KMS-11 (cell line): ENCODE measurements at regions not wholly inside any gene's neighbourhood (a gene's known extent, or its start where the extent isn't known, plus 50 kb on each side); places are given as distances from the start of the nearest gene placed in this dataset.

Experiments used
- H2AFZ ChIP-seq: fragments of 200-600 bp; sonication (generic); 2 replicates; pipeline ENCODE4 v1.6.1; 2016; ENCODE audit warnings: antibody characterized with exemption, mixed run types, low read depth
- H3K27ac ChIP-seq: fragments of 200-600 bp; sonication (generic); 2 replicates; pipeline ENCODE4 v1.6.1; 2016; ENCODE audit warnings: mild to moderate bottlenecking, mixed run types
- H3K27me3 ChIP-seq: fragments of 200-600 bp; sonication (generic); 2 replicates; pipeline ENCODE4 v1.6.1; 2017; ENCODE audit warnings: mild to moderate bottlenecking, low read depth, mixed run types, moderate library complexity; ENCODE audit not compliant: insufficient read depth
- H3K36me3 ChIP-seq: fragments of 200-600 bp; sonication (generic); 2 replicates; pipeline ENCODE4 v1.6.1; 2017; ENCODE audit warnings: mild to moderate bottlenecking, mixed run types; ENCODE audit not compliant: insufficient read depth
- H3K4me1 ChIP-seq: fragments of 200-600 bp; sonication (generic); 2 replicates; pipeline ENCODE4 v1.6.1; 2016; ENCODE audit warnings: mild to moderate bottlenecking, low read depth, mixed run types; ENCODE audit not compliant: poor library complexity, severe bottlenecking
- H3K4me2 ChIP-seq: fragments of 200-600 bp; sonication (generic); 2 replicates; pipeline ENCODE4 v1.7.0; 2016; ENCODE audit warnings: mild to moderate bottlenecking, mixed run types
- H3K4me3 ChIP-seq: fragments of 200-600 bp; sonication (generic); IDR thresholded peaks from 2 replicates; pipeline ENCODE4 v1.6.1; 2017; ENCODE audit warnings: low read depth, low read length, mixed read lengths; ENCODE audit not compliant: insufficient read depth
- H3K79me2 ChIP-seq: fragments of 200-600 bp; sonication (generic); 2 replicates; pipeline ENCODE4 v1.6.1; 2016; ENCODE audit warnings: low read depth, mixed run types; ENCODE audit not compliant: insufficient read depth
- H3K9ac ChIP-seq: fragments of 200-600 bp; sonication (generic); 2 replicates; pipeline ENCODE4 v1.6.1; 2016; ENCODE audit warnings: mild to moderate bottlenecking, mixed run types
- H4K20me1 ChIP-seq: fragments of 200-600 bp; sonication (generic); 2 replicates; pipeline ENCODE4 v1.6.1; 2016; ENCODE audit warnings: mild to moderate bottlenecking, mixed run types; ENCODE audit not compliant: insufficient read depth
- CTCF ChIP-seq: fragments of 200-600 bp; sonication (generic); conservative IDR thresholded peaks from 2 replicates; pipeline ENCODE4 v1.6.1; 2017; ENCODE audit warnings: low read depth, mild to moderate bottlenecking, antibody characterized with exemption, low read length, moderate library complexity, mixed read lengths

- no peak overlapping the region for H3K27ac ChIP-seq
- no peak overlapping the region for H2AFZ ChIP-seq
- H4K20me1 ChIP-seq, result no peaks in the 10 kb centered on the region
- no peak overlapping the region for H3K4me3 ChIP-seq
- no peak overlapping the region for H3K4me2 ChIP-seq
- H3K4me1 ChIP-seq, result no peaks in the 10 kb centered on the region
- TF ChIP-seq CTCF, result no peak
- no peaks in the 10 kb centered on the region for H3K79me2 ChIP-seq
- H3K36me3 ChIP-seq, result no peaks in the 10 kb centered on the region
- H3K9ac ChIP-seq, result no peak overlapping the region
- H3K27me3 ChIP-seq, result no peaks in the 10 kb centered on the region
Observed at GRCh38 chr17:34163646-34164045, 91.4 kb upstream of the CCL2 start.

GRCh38 chr17:34164837-34165236 is 90.2 kb upstream of the CCL2 start:
- Histone ChIP-seq H3K9ac (no peak overlapping the region), H3K4me2 (no peak overlapping the region), H3K79me2 (no peaks in the 10 kb centered on the region), H3K4me1 (no peaks in the 10 kb centered on the region), H3K27ac (no peak overlapping the region), H3K27me3 (no peaks in the 10 kb centered on the region), H3K4me3 (no peak overlapping the region), H3K36me3 (no peaks in the 10 kb centered on the region), H2AFZ (no peak overlapping the region), H4K20me1 (no peaks in the 10 kb centered on the region)
- TF ChIP-seq CTCF, result no peak

- no peak for TF ChIP-seq CTCF
- H3K4me3 ChIP-seq, result no peak overlapping the region
- no peak overlapping the region for H3K4me2 ChIP-seq
- no peaks in the 10 kb centered on the region for H3K36me3 ChIP-seq
- no peak overlapping the region for H3K9ac ChIP-seq
- no peaks in the 10 kb centered on the region for H4K20me1 ChIP-seq
- H2AFZ ChIP-seq, result no peak overlapping the region
- no peaks in the 10 kb centered on the region for H3K4me1 ChIP-seq
- no peaks in the 10 kb centered on the region for H3K79me2 ChIP-seq
- H3K27me3 ChIP-seq, result no peaks in the 10 kb centered on the region
- H3K27ac ChIP-seq, result no peak overlapping the region
Observed at GRCh38 chr17:34166352-34166751, 88.7 kb upstream of the CCL2 start.

- H4K20me1 ChIP-seq, result no peaks in the 10 kb centered on the region
- no peak overlapping the region for H3K9ac ChIP-seq
- H3K27me3 ChIP-seq, result no peaks in the 10 kb centered on the region
- H3K4me2 ChIP-seq, result no peak overlapping the region
- H3K79me2 ChIP-seq, result no peaks in the 10 kb centered on the region
- TF ChIP-seq CTCF, result no peak
- H3K4me1 ChIP-seq, result no peaks in the 10 kb centered on the region
- H3K36me3 ChIP-seq, result no peaks in the 10 kb centered on the region
- no peak overlapping the region for H3K27ac ChIP-seq
- H2AFZ ChIP-seq, result no peak overlapping the region
- H3K4me3 ChIP-seq, result no peak overlapping the region
Observed at GRCh38 chr17:34167354-34167753, 87.7 kb upstream of the CCL2 start.

- Histone ChIP-seq H3K79me2 (no peaks in the 10 kb centered on the region), H3K36me3 (no peaks in the 10 kb centered on the region), H3K9ac (no peak overlapping the region), H3K4me1 (no peaks in the 10 kb centered on the region), H3K4me2 (no peak overlapping the region), H2AFZ (no peak overlapping the region), H3K4me3 (no peak overlapping the region), H3K27ac (no peak overlapping the region), H4K20me1 (no peaks in the 10 kb centered on the region), H3K27me3 (no peaks in the 10 kb centered on the region)
- no peak for TF ChIP-seq CTCF
Observed at GRCh38 chr17:34168989-34169388, 86.1 kb upstream of the CCL2 start.
